D721Med (cell line): ENCODE measurements at regions not wholly inside any gene's neighbourhood (a gene's known extent, or its start where the extent isn't known, plus 50 kb on each side); places are given as distances from the start of the nearest gene placed in this dataset.
A peak's percentile ranks its signal among the peaks of the same experiment; 100 is the strongest.

Experiments used
- DNase-seq: peaks from one replicate; pipeline ENCODE4 v3.0.0; 2011; ENCODE audit warnings: low spot score; ENCODE audit not compliant: insufficient read length
- FAIRE-seq: peaks from 2 replicates; lab custom pipeline; 2011; peaks lifted over from hg19 to GRCh38; lab: Jason Lieb, UNC
- TF ChIP-seq, protein P1 (sequence below): IDR thresholded peaks from 2 replicates; pipeline ENCODE4 v1.5.1; 2012; ENCODE audit warnings: mild to moderate bottlenecking, control low read depth; ENCODE audit not compliant: insufficient read depth; ENCODE audit errors: missing control alignments

DNA sequence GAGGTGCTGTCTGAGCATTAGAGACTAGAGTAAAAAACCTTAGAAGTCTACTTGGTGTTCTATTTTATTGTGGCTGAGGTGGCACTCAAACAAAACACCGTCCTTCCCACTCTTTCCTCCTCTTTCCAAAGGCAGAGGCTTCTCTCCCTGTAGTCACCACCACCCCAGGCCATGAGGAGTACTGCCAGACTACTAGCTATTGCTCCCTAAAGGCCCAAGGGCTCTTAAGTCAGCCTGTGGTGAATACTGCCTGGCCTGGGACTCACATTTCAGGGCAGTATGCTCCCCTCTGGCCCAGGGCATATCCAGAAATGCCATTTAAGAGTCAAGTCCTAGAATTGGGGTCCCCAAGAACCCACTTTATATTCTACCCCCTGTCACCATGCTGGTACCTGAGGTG is 309.7 kb upstream of the IMPG1 start:
- DNase-seq (no peak), FAIRE-seq (no peak)
- TF ChIP-seq, protein P1, sequence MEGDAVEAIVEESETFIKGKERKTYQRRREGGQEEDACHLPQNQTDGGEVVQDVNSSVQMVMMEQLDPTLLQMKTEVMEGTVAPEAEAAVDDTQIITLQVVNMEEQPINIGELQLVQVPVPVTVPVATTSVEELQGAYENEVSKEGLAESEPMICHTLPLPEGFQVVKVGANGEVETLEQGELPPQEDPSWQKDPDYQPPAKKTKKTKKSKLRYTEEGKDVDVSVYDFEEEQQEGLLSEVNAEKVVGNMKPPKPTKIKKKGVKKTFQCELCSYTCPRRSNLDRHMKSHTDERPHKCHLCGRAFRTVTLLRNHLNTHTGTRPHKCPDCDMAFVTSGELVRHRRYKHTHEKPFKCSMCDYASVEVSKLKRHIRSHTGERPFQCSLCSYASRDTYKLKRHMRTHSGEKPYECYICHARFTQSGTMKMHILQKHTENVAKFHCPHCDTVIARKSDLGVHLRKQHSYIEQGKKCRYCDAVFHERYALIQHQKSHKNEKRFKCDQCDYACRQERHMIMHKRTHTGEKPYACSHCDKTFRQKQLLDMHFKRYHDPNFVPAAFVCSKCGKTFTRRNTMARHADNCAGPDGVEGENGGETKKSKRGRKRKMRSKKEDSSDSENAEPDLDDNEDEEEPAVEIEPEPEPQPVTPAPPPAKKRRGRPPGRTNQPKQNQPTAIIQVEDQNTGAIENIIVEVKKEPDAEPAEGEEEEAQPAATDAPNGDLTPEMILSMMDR: no peak

DNA sequence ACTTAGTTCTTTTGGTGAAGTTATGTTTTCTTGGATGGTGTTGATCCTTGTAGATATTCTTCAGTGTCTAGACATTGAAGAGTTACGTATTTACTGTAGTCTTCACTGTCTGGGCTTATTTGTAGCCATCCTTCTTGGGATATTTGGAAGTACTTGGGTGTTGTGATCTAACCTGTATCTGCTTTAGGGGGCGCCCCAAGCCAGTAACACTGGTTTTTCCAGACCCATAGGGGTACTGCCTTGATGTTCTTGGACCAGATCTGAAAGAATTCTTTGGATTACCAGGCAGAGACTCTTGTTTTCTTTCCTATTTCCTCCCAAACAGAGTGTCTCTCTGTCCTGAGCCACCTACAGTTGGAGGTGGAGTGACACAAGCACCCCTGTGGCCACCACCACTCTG is 309.1 kb upstream of the IMPG1 start:
- FAIRE-seq: no peak
- no peak for DNase-seq
- TF ChIP-seq, protein P1: no peak

DNA sequence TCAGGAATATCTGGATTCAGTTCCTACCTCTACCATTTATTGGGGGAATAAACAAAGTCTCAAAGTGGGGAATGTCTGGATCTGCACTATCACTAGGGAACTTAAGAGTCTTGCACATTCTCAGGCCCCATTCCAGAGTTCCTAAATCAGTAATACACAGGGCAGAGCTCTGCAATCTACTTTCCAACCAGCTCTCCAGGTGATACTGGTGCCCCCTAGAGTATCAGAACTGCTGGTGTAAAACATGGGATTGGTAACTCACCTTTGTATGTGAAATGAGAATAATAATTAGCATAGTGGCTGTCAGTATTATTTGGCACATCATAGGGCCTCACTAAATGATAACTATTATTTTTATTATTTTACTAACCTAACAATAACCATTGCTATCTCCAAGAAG is 278.8 kb upstream of the IMPG1 start:
- DNase-seq: no peak
- TF ChIP-seq, protein P1: peak; percentile 51
- no peak for FAIRE-seq

DNA sequence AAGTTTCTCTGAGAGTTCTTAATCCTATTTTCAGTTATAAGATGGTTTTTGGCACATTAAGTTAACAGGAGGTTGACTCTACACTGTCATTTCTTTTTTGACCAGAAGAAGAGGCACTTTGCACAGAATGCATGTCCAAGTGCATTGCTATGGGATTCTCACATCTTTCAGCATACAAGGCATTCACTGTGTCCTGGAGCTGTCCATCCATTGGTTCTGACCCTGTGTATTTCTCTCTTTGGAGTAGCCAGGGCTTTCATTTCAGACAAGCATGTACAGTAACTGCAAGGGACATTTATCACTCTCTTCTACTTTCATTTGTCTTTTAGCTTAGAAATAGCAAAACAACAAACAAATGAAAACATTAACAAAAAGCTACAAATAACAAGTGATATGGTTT is 275.1 kb upstream of the IMPG1 start:
- DNase-seq: no peak
- FAIRE-seq: no peak
- TF ChIP-seq, protein P1: no peak

DNA sequence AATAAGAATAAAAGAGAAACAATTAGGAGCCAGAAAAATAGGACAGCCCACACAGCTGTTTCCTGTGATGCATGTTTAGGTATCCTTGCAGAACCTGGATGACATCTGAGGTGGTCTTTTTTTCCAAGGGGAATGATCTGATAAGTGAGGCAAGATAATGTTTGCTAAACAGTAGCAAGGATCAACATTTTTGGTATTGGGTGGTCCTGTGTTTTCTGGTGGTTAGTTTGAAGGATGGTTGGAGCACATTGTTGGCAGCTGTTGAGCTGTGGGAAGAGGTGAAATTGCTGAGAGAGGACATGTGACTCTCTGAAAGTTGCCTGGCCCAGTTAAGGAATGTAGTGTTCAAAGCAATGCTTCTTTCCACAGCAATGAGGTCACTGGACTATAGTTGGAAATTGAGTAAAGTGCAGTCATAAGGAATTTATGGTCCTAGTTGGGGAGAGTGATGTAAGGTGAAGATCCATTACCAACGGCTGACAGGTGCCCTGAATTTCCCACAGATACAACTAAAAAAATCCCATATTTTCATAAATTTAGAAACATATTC is 270.2 kb upstream of the IMPG1 start:
- DNase-seq: no peak
- no peak for FAIRE-seq
- TF ChIP-seq, protein P1: no peak

DNA sequence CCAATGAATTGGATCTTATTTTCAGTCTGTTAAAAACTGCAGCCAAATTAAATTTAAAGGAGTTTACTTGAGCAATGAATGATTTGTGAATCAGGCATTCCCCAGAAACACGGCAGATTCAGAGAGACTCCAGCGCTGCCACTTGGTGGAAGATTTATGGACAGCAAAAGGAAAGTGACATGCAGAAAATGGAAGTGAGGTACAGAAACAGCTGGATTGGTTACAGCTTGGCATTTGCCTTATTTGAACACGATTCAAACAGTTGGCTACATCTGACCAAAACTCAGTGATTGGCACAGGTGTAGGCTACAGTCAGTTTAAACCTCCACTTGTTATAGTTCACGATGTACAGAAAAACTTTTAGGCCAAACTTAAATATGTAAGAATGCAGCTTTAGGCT is 257.6 kb upstream of the IMPG1 start:
- DNase-seq (no peak), FAIRE-seq (no peak)
- TF ChIP-seq, protein P1: no peak

DNA sequence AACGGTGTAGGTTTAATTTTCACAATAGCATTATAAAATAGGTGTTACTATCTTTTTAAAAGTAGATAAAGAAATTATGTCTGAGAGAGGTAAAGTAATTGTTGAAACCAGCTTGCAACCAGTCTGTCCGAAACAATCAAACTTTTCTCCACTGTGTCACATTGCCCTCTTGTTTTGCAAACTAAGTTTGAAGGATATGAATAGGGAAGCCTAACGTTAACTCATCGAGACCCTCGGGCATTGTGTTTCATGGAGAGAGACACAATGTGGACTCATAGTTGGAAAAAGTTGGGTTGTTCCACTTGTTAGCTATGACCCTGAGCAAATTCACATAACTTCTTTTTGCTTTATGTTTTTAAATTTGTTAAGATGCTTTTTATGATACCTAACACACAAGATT is 254.4 kb upstream of the IMPG1 start:
- TF ChIP-seq, protein P1: no peak
- no peak for FAIRE-seq
- no peak for DNase-seq
